Naive B cell (primary cell): ENCODE measurements at regions not wholly inside any gene's neighbourhood (a gene's known extent, or its start where the extent isn't known, plus 50 kb on each side); places are given as distances from the start of the nearest gene placed in this dataset.

Experiments
- ATAC-seq, 2 donors: fragments of 150-1000 bp; cut with Tn5 transposase; 2 replicates each; pipeline ENCODE4 v1.10.0; 2021; ENCODE audit warnings: low read depth in 2 of 2, mild to moderate bottlenecking in 2 of 2, moderate library complexity in 2 of 2
- DNase-seq: peaks from one replicate; pipeline ENCODE4 v3.0.0; 2022
- H3K27ac Mint-ChIP-seq, 6 donors: one replicate each; pipeline ENCODE4 v1.8.0; 2020 to 2022; ENCODE audit warnings: mild to moderate bottlenecking in 6 of 6, mixed read lengths in 6 of 6, moderate library complexity in 5 of 6, inconsistent platforms in 2 of 6
- H3K27me3 Mint-ChIP-seq, 3 donors: one replicate each; pipeline ENCODE4 v1.8.0; 2021 to 2022; ENCODE audit warnings: mixed read lengths in 3 of 3, mild to moderate bottlenecking in 1 of 3
- H3K36me3 Mint-ChIP-seq, 2 donors: one replicate each; pipeline ENCODE4 v1.8.0; 2020 to 2022; ENCODE audit warnings: mixed read lengths in 2 of 2, inconsistent platforms in 1 of 2, mild to moderate bottlenecking in 1 of 2
- H3K4me1 Mint-ChIP-seq, 3 donors: one replicate each; pipeline ENCODE4 v1.8.0; 2020 to 2022; ENCODE audit warnings: mixed read lengths in 3 of 3, inconsistent platforms in 1 of 3, mild to moderate bottlenecking in 1 of 3, moderate library complexity in 1 of 3
- H3K4me3 Mint-ChIP-seq, 8 donors: one replicate each; pipeline ENCODE4 v1.8.0; 2020 to 2022; ENCODE audit warnings: mild to moderate bottlenecking in 8 of 8, mixed read lengths in 8 of 8, moderate library complexity in 8 of 8, inconsistent platforms in 2 of 8
- H3K9me3 Mint-ChIP-seq, 7 donors: one replicate each; pipeline ENCODE4 v1.8.0; 2020 to 2022; ENCODE audit warnings: mixed read lengths in 7 of 7, mild to moderate bottlenecking in 5 of 7, inconsistent platforms in 2 of 7, moderate library complexity in 1 of 7

DNA sequence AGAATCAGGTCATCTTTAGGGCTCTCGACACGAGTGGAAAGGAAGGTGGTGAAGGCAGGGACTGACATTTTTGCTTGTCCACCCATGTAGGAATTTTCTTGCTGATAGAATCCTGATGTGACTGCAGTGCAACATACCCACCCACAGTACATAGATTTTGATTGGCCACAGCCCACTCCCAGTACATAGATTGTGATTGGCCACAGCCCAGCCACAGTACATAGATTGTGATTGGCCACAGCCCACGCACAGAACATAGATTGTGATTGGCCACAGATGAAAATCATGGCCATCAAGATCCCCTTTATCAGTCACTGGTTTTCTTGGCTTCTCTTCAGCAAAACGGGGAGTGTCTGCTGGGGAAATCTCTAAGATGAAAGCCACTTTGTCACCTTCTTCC, 1041.5 kb downstream of the AACS start:
- no peak for ATAC-seq

DNA sequence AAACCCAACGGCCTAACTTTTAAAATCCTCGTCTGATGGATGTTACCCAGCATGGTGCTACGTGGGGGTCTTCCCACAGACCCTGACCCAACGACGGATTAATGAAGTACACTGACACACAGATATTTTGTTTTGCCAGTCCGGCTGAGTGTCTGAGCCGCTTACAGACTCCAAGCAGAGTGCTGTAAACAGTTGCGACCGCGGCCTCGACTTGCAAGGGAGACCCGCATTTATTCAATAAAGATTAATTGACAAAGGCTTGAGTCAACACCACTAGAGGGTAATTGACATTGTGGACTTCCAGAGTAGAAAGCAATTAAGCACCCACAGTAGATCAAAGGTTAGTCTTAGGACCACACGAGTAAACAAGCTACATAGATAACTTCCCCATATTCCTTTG, 1042.4 kb downstream of the AACS start:
- H3K4me1 Mint-ChIP-seq, result no peaks in the 10 kb centered on the region
- H3K4me3 Mint-ChIP-seq, result no peak overlapping the region

More for the DNA sequence above, 1041.5 kb downstream of the AACS start:
- Mint-ChIP-seq H3K36me3 (no peaks in the 10 kb centered on the region), H3K27ac (peak overlapping the region in 1 of 6 donors; percentile 40), H3K4me1 (no peaks in the 10 kb centered on the region), H3K27me3 (no peaks in the 10 kb centered on the region), H3K4me3 (no peak overlapping the region), H3K9me3 (peaks cover 0 to 5% (median 0%) of the 10 kb centered on the region in 7 donors)
- DNase-seq, result no peak

DNA sequence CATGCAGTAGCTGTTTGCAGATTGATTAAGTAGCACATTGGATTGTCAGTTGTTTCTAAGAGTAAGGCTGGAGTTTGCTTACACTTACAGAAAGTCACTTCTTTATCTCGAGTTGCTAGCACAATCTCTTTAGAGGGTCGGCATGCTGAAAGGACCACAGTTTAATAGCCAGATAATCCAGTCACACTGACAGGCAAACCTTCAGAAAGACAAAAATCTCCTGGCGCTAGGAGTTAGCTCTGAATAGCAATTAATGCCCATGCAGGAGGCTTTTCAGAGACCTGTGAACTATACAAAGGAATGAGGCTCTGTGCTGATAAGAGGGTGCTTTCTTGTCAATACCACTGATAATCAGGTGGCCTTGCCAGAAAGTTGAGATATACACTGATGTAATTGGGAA, 1043.0 kb downstream of the AACS start:
- H3K36me3 Mint-ChIP-seq, result no peaks in the 10 kb centered on the region
- H3K27ac Mint-ChIP-seq, result no peak overlapping the region
- no peaks in the 10 kb centered on the region for H3K27me3 Mint-ChIP-seq
- no peak for ATAC-seq
- no peak for DNase-seq
- peaks cover 0 to 5% (median 0%) of the 10 kb centered on the region in 7 donors for H3K9me3 Mint-ChIP-seq
- H3K4me3 Mint-ChIP-seq, result no peak overlapping the region
- H3K4me1 Mint-ChIP-seq, result no peaks in the 10 kb centered on the region

More for the DNA sequence above, 1042.4 kb downstream of the AACS start:
- DNase-seq, result no peak
- no peak for ATAC-seq
- Mint-ChIP-seq H3K27me3 (no peaks in the 10 kb centered on the region), H3K27ac (no peak overlapping the region), H3K9me3 (peaks cover 0 to 5% (median 0%) of the 10 kb centered on the region in 7 donors), H3K36me3 (no peaks in the 10 kb centered on the region)

DNA sequence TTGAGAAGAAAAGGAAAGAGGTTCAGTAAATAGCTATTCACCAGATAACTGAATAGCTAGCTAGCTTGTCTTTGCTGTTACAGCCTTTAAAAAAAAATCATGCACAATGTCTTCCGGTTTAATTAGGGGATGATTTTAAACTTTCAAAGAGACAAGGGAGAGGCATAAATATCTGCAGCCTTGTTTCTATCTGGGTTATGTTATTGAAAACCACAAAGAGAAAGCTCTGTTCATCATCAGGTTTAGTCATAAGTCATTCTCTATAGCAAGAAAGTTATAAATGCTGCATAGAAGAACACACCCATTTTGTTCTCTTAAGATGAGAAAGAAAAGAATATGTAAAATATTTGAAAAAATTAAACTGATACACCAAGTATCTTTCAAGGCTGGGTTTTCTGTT, 1046.9 kb downstream of the AACS start:
- Mint-ChIP-seq H3K36me3 (no peaks in the 10 kb centered on the region), H3K27me3 (no peaks in the 10 kb centered on the region), H3K4me3 (no peak overlapping the region), H3K27ac (no peak overlapping the region), H3K9me3 (peaks cover 0 to 13% (median 2%) of the 10 kb centered on the region in 7 donors), H3K4me1 (no peaks in the 10 kb centered on the region)
- ATAC-seq, result no peak
- no peak for DNase-seq

DNA sequence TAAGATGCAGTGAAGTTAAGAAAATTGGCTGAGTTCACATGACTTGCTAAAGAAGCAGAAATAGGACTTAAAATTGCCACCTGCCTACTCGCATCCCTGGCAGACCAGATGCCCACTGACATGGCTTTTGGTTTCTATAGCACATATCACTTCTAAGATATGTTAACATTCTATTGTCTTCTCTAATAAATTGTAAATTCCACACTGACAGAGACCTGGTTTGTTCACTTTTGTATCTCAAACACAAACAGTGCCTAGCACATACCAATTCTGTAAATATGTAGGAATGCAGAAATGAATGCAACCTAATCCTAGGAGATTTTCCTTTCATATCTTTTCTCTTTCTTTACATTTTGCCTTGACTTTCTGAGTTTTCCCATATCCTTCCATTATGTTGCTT, 1047.6 kb downstream of the AACS start:
- Mint-ChIP-seq H3K4me1 (no peaks in the 10 kb centered on the region), H3K27ac (no peak overlapping the region), H3K36me3 (no peaks in the 10 kb centered on the region), H3K9me3 (peaks cover 0 to 13% (median 0%) of the 10 kb centered on the region in 7 donors), H3K4me3 (no peak overlapping the region), H3K27me3 (no peaks in the 10 kb centered on the region)
- DNase-seq (no peak), ATAC-seq (no peak)

DNA sequence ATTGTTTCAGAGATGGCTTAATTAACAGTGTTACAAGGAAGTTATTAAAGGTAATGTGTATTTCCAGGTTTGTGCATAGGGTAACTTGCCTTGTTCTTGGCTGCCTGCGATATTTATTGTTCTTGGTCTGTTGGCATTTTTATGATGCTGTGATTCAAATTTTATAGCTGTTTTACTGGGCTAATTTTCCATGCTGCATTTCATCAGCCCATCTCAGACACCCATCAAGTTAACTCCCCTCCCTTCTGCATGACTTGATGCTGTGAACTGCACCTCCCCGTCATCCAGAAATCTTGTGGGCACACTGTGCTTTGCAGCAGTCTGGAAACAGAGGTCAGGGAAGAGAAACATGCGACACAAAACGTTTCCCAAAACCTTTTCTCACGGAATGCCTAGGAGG, 1049.2 kb downstream of the AACS start:
- Mint-ChIP-seq H3K36me3 (no peaks in the 10 kb centered on the region), H3K27ac (no peak overlapping the region), H3K9me3 (peaks cover 0 to 13% (median 0%) of the 10 kb centered on the region in 7 donors), H3K27me3 (no peaks in the 10 kb centered on the region), H3K4me1 (no peaks in the 10 kb centered on the region), H3K4me3 (no peak overlapping the region)
- ATAC-seq (no peak), DNase-seq (no peak)

DNA sequence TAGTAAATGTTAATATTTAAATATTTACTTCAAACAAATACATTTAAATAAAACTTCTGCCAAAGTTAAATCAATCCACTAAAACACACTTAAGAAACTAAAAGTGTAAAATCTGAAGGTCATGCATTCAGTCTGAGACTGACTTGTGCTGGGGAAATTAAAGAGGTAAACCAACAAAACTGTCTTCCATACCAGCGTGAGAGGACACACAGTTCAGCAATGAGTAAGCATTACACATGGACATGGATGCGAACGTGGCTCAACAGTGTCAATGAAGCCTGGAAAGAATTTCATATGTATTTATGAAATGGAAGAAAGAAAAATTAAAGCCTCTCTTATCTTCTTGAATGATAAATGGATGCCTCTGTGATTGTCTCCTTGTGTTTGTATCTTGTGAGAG, 1052.3 kb downstream of the AACS start:
- Mint-ChIP-seq H3K4me3 (no peak overlapping the region), H3K27me3 (no peaks in the 10 kb centered on the region), H3K9me3 (peaks cover 0 to 8% (median 1%) of the 10 kb centered on the region in 7 donors)

DNA sequence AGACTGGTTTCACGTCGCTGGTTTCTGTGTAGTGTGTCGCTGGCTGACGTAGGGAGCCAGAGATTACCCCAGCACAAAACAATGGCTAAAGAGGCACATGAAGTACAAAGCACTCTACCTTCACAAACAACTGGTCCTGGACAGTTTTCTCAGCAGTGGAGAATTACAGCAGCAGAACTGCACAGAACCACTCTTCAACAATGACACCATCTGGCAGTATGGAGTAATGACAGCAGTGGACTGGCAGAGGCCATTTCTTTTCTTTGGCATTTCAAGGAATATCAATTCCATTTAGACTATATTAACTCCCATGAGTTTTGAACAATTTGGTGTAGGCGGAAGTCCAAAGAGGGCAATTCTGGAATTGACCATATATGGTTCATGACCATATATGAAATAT, 1074.1 kb downstream of the AACS start:
- H3K4me1 Mint-ChIP-seq, result no peaks in the 10 kb centered on the region
- H3K9me3 Mint-ChIP-seq, result peaks cover 18 to 54% (median 35%) of the 10 kb centered on the region in 7 donors
- H3K4me3 Mint-ChIP-seq, result no peak overlapping the region
- no peak for DNase-seq
- no peak overlapping the region for H3K27ac Mint-ChIP-seq
- no peaks in the 10 kb centered on the region for H3K27me3 Mint-ChIP-seq
- peaks cover 11 to 25% of the 10 kb centered on the region in 2 donors for H3K36me3 Mint-ChIP-seq
- ATAC-seq, result no peak

More for the DNA sequence above, 1052.3 kb downstream of the AACS start:
- no peak for DNase-seq
- Mint-ChIP-seq H3K4me1 (no peaks in the 10 kb centered on the region), H3K27ac (no peak overlapping the region), H3K36me3 (no peaks in the 10 kb centered on the region)
- ATAC-seq, result no peak

DNA sequence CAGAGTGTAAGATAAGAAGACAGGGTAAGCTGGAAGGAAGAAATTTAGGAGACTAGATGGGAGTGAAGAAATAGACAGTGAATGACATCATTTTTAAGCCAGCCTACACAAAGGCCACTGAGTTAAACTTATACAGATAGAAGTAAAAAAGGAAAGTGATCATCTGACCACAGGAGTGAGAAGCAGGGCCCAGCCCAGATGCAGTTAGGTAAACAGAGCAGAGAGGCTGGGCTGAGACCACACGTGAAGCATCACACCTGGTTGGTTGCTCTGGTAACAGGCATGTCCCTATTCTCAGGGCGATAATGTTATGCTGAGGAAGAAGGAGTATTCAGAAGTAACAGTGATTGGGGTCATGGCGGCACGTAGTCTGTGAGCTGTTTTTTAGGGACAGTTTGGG, 1079.4 kb downstream of the AACS start:
- no peak for ATAC-seq
- Mint-ChIP-seq H3K9me3 (peaks cover 4 to 32% (median 15%) of the 10 kb centered on the region in 7 donors), H3K4me3 (no peak overlapping the region), H3K27ac (no peak overlapping the region), H3K27me3 (no peaks in the 10 kb centered on the region), H3K36me3 (peaks cover 0 to 2% of the 10 kb centered on the region in 2 donors), H3K4me1 (no peaks in the 10 kb centered on the region)
- DNase-seq, result no peak

DNA sequence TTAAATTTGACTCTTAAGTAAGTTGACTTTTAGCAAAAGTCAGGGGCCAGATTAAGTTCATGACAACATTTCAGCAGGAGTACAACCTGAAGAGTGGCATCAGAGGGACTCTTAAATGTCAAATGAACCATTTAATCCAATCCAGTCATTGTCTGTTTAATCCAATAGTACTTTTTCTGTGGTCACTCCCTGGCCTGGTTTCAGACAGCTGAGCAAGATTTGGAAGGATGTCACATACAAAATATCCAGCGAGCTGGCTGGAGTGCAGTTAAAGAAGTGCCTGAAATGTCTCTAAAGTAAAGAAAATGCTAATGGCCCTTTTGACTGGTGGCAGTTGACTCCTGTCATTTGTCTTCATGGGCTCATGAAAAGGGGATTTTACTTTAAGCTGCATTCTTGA, 1082.1 kb downstream of the AACS start:
- H3K4me3 Mint-ChIP-seq, result no peak overlapping the region
- H3K27me3 Mint-ChIP-seq, result no peaks in the 10 kb centered on the region
- peaks cover 3 to 28% (median 12%) of the 10 kb centered on the region in 7 donors for H3K9me3 Mint-ChIP-seq
- DNase-seq, result no peak
- no peak overlapping the region for H3K27ac Mint-ChIP-seq
- H3K4me1 Mint-ChIP-seq, result no peaks in the 10 kb centered on the region
- no peak for ATAC-seq
- H3K36me3 Mint-ChIP-seq, result no peaks in the 10 kb centered on the region

DNA sequence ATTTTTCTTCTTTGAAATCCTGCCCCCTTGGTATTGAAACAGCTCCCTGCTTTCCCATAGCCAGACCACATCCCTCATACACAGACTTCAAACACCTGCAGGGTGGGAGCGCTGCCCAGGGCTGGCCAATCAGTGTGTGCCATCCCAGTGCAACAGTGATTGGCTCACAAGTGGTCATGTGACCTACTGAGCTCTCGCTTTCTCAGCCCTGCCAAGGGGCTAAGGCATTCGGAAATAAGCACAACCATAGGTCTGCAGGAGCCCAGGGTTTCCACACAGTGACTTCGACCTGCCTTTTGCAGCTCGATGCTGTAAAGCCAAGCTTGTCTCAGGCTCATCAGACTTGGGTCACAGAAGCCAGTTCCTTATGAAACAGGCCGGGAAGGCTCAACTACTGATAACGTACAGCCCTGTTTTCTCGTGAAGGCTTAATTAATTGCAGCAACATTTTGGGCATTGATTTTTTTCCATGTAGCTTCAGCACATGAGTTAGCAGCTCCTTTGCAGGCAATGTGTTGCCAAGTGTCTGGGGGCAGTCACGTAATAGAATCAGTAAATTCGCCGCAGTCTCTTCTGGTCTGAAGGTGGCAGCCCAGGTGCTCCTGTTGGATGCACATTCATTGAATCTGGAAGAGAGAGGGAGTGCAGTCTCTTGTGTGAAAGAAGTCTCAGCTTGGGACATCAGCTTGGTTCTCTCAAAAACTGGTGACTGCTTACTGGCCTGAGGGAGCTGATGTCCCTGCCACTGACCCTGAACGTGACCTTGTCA, 1091.8 kb downstream of the AACS start:
- Mint-ChIP-seq H3K27ac (no peak overlapping the region), H3K27me3 (no peaks in the 10 kb centered on the region), H3K36me3 (no peaks in the 10 kb centered on the region), H3K4me3 (no peak overlapping the region), H3K4me1 (no peaks in the 10 kb centered on the region), H3K9me3 (peaks cover under 1 to 15% (median 2%) of the 10 kb centered on the region in 7 donors)
- DNase-seq, result no peak
- ATAC-seq, result no peak

DNA sequence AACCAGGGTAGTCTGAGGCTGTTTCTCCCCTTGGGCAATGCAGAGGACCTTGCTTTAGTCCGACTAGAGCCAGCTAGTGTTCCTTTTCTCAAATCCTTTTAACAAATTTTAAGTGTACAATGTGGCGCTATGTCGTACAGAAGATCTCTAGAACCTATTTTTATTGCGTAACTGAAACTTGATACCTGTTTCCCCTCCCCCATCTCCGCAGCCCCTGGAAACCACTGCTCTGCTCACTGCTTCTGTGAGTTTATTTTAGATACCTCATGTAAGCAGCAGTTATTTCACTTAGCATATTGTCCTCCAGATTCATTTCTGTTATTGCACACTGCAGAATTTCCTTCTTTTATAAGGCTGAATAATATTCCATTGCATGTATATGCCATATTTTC, 1092.3 kb downstream of the AACS start:
- H3K4me3 Mint-ChIP-seq, result no peak overlapping the region
- no peak for DNase-seq
- H3K36me3 Mint-ChIP-seq, result no peaks in the 10 kb centered on the region
- no peaks in the 10 kb centered on the region for H3K4me1 Mint-ChIP-seq
- H3K27me3 Mint-ChIP-seq, result no peaks in the 10 kb centered on the region
- peaks cover 2 to 16% (median 3%) of the 10 kb centered on the region in 7 donors for H3K9me3 Mint-ChIP-seq
- no peak overlapping the region for H3K27ac Mint-ChIP-seq
- no peak for ATAC-seq

DNA sequence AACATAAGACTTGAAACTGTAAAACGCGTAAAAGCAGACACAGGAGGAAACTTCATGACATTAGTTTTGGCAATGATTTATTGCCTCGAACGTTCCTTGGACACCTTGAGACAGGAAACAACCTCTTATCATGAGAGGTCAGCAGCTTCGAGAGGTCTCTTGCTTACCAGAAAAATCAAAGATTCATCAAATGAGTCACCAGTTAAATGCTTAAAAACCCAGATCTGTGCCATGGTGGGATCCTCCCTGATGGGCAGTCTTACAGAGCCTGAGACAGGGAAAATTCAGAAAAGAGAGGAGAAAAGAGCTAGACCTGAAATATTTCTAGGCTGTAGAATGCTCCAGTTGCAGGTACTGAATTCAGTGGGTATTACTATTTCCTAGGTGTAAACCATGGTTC, 1093.9 kb downstream of the AACS start:
- Mint-ChIP-seq H3K27me3 (no peaks in the 10 kb centered on the region), H3K27ac (no peak overlapping the region), H3K36me3 (no peaks in the 10 kb centered on the region), H3K9me3 (peaks cover 0 to 17% (median 3%) of the 10 kb centered on the region in 7 donors), H3K4me3 (no peak overlapping the region), H3K4me1 (no peaks in the 10 kb centered on the region)
- no peak for ATAC-seq
- no peak for DNase-seq

DNA sequence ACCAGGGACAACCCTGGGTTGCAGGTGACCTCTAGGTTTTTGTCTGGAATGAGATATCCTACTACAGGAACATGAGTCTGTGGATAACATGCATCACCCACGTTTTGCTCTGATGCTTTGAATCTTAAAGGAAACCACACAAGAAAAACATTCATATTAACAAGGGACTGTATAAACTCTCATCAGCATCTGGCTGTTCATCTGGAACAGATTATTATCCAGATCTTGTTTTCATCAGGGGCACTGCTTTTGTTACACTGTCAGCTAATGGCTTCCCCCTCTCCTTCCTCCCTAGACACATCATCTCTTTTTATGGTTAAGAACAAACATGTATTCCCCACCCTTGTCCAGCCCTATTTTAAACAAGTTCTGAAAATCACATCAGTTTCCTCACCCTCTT, 1095.7 kb downstream of the AACS start:
- Mint-ChIP-seq H3K4me3 (no peak overlapping the region), H3K4me1 (no peaks in the 10 kb centered on the region), H3K27me3 (no peaks in the 10 kb centered on the region), H3K27ac (no peak overlapping the region), H3K9me3 (peaks cover 0 to 21% (median 6%) of the 10 kb centered on the region in 7 donors), H3K36me3 (peaks cover 0 to 5% of the 10 kb centered on the region in 2 donors)
- ATAC-seq, result no peak
- DNase-seq, result no peak
